SH-SY5Y (cell line): ENCODE measurements at regions not wholly inside any gene's neighbourhood (a gene's known extent, or its start where the extent isn't known, plus 50 kb on each side); places are given as distances from the start of the nearest gene placed in this dataset.

Source experiments
- GATA2 ChIP-seq: IDR thresholded peaks from 2 replicates; pipeline ENCODE4 v1.6.1; 2011; ENCODE audit warnings: mild to moderate bottlenecking, low read depth, low read length
- GATA3 ChIP-seq: IDR thresholded peaks from 2 replicates; pipeline ENCODE4 v1.6.1; 2011; ENCODE audit warnings: low read depth, mild to moderate bottlenecking, low read length, moderate library complexity

GRCh38 chr18:41875094-41875780 is 79.8 kb upstream of the PIK3C3 start:
- TF ChIP-seq GATA2 (no peak), GATA3 (no peak)
